PC-9 (cell line): ENCODE measurements at regions not wholly inside any gene's neighbourhood (a gene's known extent, or its start where the extent isn't known, plus 50 kb on each side); places are given as distances from the start of the nearest gene placed in this dataset.

Source experiments
- BruUV-seq: library from RNA; stranded (reverse); fragments of 400-500 nt; replicated peaks from 2 replicates; lab custom pipeline; 2021; lab: Mats Ljungman, UMichigan
- CTCF ChIA-PET: fragments of 300-600 bp; sonication (Branson Sonifier 250); formaldehyde crosslinking; loops from one replicate; lab custom pipeline; 2022; ENCODE audit warnings: antibody characterized with exemption; lab: Charles Lee
- POLR2A ChIA-PET: fragments of 300-600 bp; sonication (Branson Sonifier 250); formaldehyde crosslinking; loops from one replicate; lab custom pipeline; 2022; ENCODE audit warnings: antibody characterized with exemption; ENCODE audit not compliant: unreplicated experiment; lab: Charles Lee
- DNase-seq, 2 experiments: peaks; one replicate each; pipeline versions ENCODE4 v3.0.0 to v3.0.0-alpha.2; 2015 to 2022; ENCODE audit warnings: mixed read lengths in 1 of 2
- H2AFZ ChIP-seq: fragments of 200-600 bp; sonication (generic); 2 replicates; pipeline ENCODE4 v1.8.1; 2017; ENCODE audit warnings: antibody characterized with exemption
- H3F3A ChIP-seq: fragments of 200-600 bp; sonication (generic); 2 replicates; pipeline ENCODE4 v1.8.1; 2017; ENCODE audit warnings: antibody characterized with exemption, mild to moderate bottlenecking, low read depth; ENCODE audit not compliant: insufficient read depth
- H3K27ac ChIP-seq: fragments of 200-600 bp; sonication (generic); 2 replicates; pipeline ENCODE4 v1.6.1; 2016; ENCODE audit warnings: mixed run types
- H3K27me3 ChIP-seq: fragments of 200-600 bp; sonication (generic); 2 replicates; pipeline ENCODE4 v1.6.1; 2016; ENCODE audit warnings: low read depth, mixed run types; ENCODE audit not compliant: insufficient read depth
- H3K36me3 ChIP-seq: fragments of 200-600 bp; sonication (generic); 2 replicates; pipeline ENCODE4 v1.6.1; 2016; ENCODE audit warnings: low read depth, mixed run types
- H3K4me1 ChIP-seq: fragments of 200-600 bp; sonication (generic); replicated peaks from 2 replicates; pipeline ENCODE4 v1.6.1; 2016; ENCODE audit warnings: mixed run types; ENCODE audit not compliant: insufficient read depth
- H3K4me2 ChIP-seq: fragments of 200-600 bp; sonication (generic); 2 replicates; pipeline ENCODE4 v1.6.1; 2017; ENCODE audit warnings: mixed run types
- H3K4me3 ChIP-seq: fragments of 200-600 bp; sonication (generic); 2 replicates; pipeline ENCODE4 v1.6.1; 2016; ENCODE audit warnings: mixed run types
- H3K79me2 ChIP-seq: fragments of 200-600 bp; sonication (generic); 2 replicates; pipeline ENCODE4 v1.6.1; 2017; ENCODE audit warnings: low read depth, mixed run types
- H3K9me2 ChIP-seq: fragments of 200-600 bp; sonication (generic); 2 replicates; pipeline ENCODE4 v1.8.1; 2017; ENCODE audit warnings: mild to moderate bottlenecking; ENCODE audit not compliant: insufficient read depth
- H3K9me3 ChIP-seq: fragments of 200-600 bp; sonication (generic); 2 replicates; pipeline ENCODE4 v1.8.1; 2016; ENCODE audit warnings: low read depth; ENCODE audit not compliant: insufficient read depth
- H4K20me1 ChIP-seq: fragments of 200-600 bp; sonication (generic); 2 replicates; pipeline ENCODE4 v1.8.1; 2017; ENCODE audit not compliant: insufficient read depth
- EZH2 ChIP-seq: fragments of 200-600 bp; sonication (generic); IDR thresholded peaks from 2 replicates; pipeline ENCODE4 v1.8.0; 2017; ENCODE audit warnings: antibody characterized with exemption, low read depth
- intact Hi-C: fragments of 100-400 bp; cut with micrococcal nuclease; formaldehyde crosslinking; loops from one replicate; pipeline ENCODE4 v1.10.0; 2022; ENCODE audit not compliant: unreplicated experiment
- TF ChIP-seq, protein P1 (sequence below): fragments of 200-600 bp; sonication (generic); conservative IDR thresholded peaks from 2 replicates; pipeline ENCODE4 v1.6.1; 2017; ENCODE audit warnings: mixed run types, antibody characterized with exemption, mild to moderate bottlenecking, moderate library complexity

DNA sequence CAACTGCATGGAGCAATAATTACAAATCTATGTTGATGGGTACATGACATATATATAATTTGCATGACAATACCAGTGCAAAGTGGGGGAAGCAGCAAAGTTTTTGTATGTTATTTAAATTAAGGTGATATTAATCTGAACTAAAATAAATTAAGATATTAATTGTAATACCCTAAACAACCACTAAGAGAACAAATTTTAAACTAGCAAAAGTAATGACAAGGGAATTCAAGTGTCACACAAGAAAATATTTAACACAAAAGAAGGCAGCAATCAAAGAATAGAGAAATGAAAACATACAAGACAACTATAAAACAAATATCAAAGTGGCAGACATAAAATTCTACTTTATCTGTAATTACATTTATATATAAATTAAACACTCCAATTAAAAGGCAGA, 2003.4 kb downstream of the MAT2B start:
- Histone ChIP-seq H3K79me2 (no peaks in the 10 kb centered on the region), H3K4me2 (no peak overlapping the region), H3K36me3 (no peaks in the 10 kb centered on the region), H3K9me2 (no peaks in the 10 kb centered on the region), H3K4me1 (no peaks in the 10 kb centered on the region), H3K27me3 (no peaks in the 10 kb centered on the region), H3K9me3 (no peaks in the 10 kb centered on the region; the same call in 1 of the 2 replicates), H2AFZ (no peak overlapping the region), H3K4me3 (no peak overlapping the region), H4K20me1 (no peaks in the 10 kb centered on the region), H3K27ac (no peak overlapping the region), H3F3A (no peaks in the 10 kb centered on the region)
- ChIA-PET POLR2A (no interaction called here), CTCF (no interaction called here)
- TF ChIP-seq, protein P1, sequence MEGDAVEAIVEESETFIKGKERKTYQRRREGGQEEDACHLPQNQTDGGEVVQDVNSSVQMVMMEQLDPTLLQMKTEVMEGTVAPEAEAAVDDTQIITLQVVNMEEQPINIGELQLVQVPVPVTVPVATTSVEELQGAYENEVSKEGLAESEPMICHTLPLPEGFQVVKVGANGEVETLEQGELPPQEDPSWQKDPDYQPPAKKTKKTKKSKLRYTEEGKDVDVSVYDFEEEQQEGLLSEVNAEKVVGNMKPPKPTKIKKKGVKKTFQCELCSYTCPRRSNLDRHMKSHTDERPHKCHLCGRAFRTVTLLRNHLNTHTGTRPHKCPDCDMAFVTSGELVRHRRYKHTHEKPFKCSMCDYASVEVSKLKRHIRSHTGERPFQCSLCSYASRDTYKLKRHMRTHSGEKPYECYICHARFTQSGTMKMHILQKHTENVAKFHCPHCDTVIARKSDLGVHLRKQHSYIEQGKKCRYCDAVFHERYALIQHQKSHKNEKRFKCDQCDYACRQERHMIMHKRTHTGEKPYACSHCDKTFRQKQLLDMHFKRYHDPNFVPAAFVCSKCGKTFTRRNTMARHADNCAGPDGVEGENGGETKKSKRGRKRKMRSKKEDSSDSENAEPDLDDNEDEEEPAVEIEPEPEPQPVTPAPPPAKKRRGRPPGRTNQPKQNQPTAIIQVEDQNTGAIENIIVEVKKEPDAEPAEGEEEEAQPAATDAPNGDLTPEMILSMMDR: peak; percentile 33; the same call in 1 of the 2 replicates
- TF ChIP-seq EZH2: no peak
- no peak for DNase-seq
- no TSS peak for BruUV-seq
- intact Hi-C loops: no loop called here

DNA sequence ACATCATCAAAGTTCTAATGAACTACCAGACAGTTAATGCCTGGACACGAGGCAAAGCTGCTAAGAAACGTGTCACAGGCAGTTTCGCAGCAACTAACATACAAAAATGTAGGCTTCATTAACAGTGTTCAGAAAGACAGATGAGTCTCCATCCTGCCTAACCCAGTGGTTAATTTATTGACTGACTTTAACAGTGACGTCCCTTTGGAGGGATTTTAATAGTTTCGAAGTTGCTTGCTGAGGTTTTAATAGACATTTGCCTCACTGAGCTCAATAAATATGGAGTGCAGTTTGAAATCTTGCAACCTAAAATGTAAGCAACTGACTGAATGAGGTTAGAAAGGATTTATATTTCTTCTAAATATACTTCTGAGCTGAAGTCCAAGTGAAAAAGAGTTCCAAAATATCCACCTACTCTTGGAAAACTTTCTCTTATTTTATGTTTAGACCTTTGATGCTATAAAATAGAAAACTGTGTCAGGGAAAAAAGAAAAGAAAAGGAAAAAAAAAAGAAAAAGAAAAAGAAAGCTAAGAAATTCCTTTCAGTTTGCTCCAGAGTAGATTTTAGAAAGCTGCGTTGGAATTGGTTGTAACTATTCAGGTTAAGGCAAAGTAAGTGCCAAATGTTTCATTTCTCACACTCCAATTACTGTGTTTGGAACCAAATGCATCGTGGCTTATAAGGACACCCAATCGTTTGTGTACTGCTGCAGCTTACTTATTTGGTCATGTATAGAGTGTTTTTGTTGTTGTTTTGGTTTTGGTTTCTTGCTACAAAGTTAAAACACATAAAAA, 2016.6 kb downstream of the MAT2B start:
- no peak overlapping the region for H3K4me3 ChIP-seq
- H3K79me2 ChIP-seq: no peaks in the 10 kb centered on the region
- no peaks in the 10 kb centered on the region for H3K4me1 ChIP-seq
- TF ChIP-seq, protein P1: no peak
- TF ChIP-seq EZH2: no peak
- CTCF ChIA-PET: no interaction called here
- intact Hi-C loops: no loop called here
- no peak for DNase-seq
- no peaks in the 10 kb centered on the region for H3K27me3 ChIP-seq
- no peaks in the 10 kb centered on the region for H3K9me2 ChIP-seq
- no peaks in the 10 kb centered on the region for H3K36me3 ChIP-seq
- POLR2A ChIA-PET: interaction anchor here (0.6 kb wide), 1 partner anchor 9 kb away, joined by 3 read pairs; no protein-coding TSS in a partner anchor
- no peaks in the 10 kb centered on the region for H3F3A ChIP-seq
- no peaks in the 10 kb centered on the region for H4K20me1 ChIP-seq
- no peaks in the 10 kb centered on the region for H3K9me3 ChIP-seq
- H3K4me2 ChIP-seq: no peak overlapping the region
- BruUV-seq: no TSS peak
- H2AFZ ChIP-seq: no peak overlapping the region
- no peak overlapping the region for H3K27ac ChIP-seq

DNA sequence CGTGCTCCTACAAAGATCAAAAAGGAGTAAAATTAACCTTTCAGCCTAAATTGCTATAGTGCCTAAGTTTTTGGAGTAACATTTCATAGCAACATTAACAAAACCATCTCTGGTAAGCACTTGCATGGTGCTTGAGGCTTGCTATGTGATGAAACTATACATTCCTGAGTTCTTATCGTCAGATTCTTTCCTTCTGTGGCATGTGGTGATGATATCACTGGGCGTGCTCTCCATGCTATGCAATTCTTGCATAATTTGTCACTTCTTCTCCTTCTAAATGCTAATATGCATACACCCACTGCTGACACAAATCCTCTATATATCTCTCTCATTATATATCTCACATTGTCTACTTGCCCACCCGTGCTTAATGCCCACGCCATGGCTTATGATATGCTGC, 2019.9 kb downstream of the MAT2B start:
- no TSS peak for BruUV-seq
- intact Hi-C loops: no loop called here
- Histone ChIP-seq H3K36me3 (no peaks in the 10 kb centered on the region), H2AFZ (no peak overlapping the region), H3K4me1 (no peaks in the 10 kb centered on the region), H3K27me3 (no peaks in the 10 kb centered on the region), H4K20me1 (no peaks in the 10 kb centered on the region), H3K4me2 (no peak overlapping the region), H3K9me2 (no peaks in the 10 kb centered on the region), H3K4me3 (no peak overlapping the region), H3K27ac (no peak overlapping the region), H3K9me3 (0 out of 2 replicates have a peak, but pooled peaks cover 5% of the 10 kb centered on the region), H3K79me2 (no peaks in the 10 kb centered on the region), H3F3A (no peaks in the 10 kb centered on the region)
- TF ChIP-seq, protein P1: no peak
- TF ChIP-seq EZH2: no peak
- peak in 1 of 2 experiments; percentile 41 for DNase-seq
- ChIA-PET POLR2A (no interaction called here), CTCF (no interaction called here)
